Liver (tissue), 3 donors: ENCODE measurements at regions not wholly inside any gene's neighbourhood (a gene's known extent, or its start where the extent isn't known, plus 50 kb on each side); places are given as distances from the start of the nearest gene placed in this dataset.

ENCODE experiments used
- CTCF ChIP-seq: fragments of 150-350 bp; IDR thresholded peaks from 2 replicates; pipeline ENCODE4 v1.5.1; 2017; ENCODE audit warnings: improper control_type of control experiment, low read depth, low read length; ENCODE audit not compliant: missing input control
- GABPA ChIP-seq, 2 donors: IDR thresholded peaks in 1 of 2; conservative IDR thresholded peaks in 1 of 2; 2 replicates each; pipeline ENCODE4 v1.6.1; 2016; ENCODE audit warnings: antibody characterized with exemption in 2 of 2, mild to moderate bottlenecking in 1 of 2, moderate library complexity in 1 of 2
- JUND ChIP-seq, 2 donors: IDR thresholded peaks; 2 replicates each; pipeline ENCODE4 v1.6.1; 2016; ENCODE audit warnings: antibody characterized with exemption in 2 of 2
- TAF1 ChIP-seq: conservative IDR thresholded peaks from 2 replicates; pipeline ENCODE4 v1.6.1; 2016; ENCODE audit warnings: antibody characterized with exemption, mild to moderate bottlenecking
- donor health status: healthy.
- donor health status: healthy.

DNA sequence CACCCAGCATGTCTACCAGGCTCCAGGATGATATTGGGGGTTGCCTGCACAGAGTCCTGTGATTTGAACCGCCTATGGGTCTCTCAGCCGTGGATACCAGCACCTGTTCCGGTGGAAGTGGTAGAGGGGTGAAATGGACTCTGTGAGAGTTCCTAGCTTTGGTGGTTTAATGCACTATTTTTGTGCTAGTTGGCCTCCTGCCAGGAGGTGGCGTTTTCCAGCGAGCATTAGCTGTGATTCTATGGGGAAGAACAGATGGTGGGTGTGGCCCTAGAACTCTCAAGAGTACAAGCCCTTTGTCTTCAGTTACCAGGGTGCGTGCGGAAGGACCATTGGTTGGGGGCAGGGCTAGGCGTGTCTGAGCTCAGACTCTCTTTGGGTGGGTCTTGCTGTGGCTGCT lies 316.9 kb upstream of the AMOT start:
- TF ChIP-seq CTCF, result no peak
- no peak for TF ChIP-seq TAF1
- no peak for TF ChIP-seq JUND (IDR thresholded peaks at IDR 0.05)
- no peak for TF ChIP-seq GABPA (IDR thresholded peaks at IDR 0.05 in 1 of 2, conservative IDR thresholded peaks at IDR 0.05 in 1 of 2)
